ENCODE measurements at regions not wholly inside any gene's neighbourhood (a gene's known extent, or its start where the extent isn't known, plus 50 kb on each side); places are given as distances from the start of the nearest gene placed in this dataset.
"Not testable (repeated sequence)": the region's sequence is repeated elsewhere in the genome, so short reads cannot be mapped to it uniquely, and the experiment has no call there.

DNA sequence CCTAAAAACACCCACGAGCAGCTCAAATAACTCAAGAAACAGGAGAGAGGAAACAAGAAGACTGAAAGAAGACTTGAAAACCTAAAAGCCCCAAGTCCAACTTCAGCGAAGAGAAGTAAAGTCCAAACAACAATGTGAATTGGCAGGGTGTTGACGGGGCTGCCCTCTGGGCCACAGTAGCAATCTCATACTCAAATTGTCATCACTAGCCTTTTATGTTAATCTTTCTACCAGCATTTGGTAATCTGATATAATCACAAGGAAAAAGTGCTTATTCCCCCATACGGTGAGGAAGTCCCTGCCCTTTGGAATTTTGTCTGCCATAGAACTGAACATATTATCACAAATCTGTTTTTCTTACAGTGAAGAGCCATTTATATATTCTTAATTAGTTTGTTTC is 51.5 kb upstream of the IFNE start:
- Histone ChIP-seq H3K36me3 (ENCODE audit: control insufficient read depth, insufficient read depth, low read length) (peaks cover 2% of the 10 kb centered on the region), H3K27me3 (ENCODE audit: control insufficient read depth, insufficient read depth, low read length) (no peaks in the 10 kb centered on the region), H3K4me3 (ENCODE audit: low read depth, low read length) (no peak overlapping the region)
- no peak for DNase-seq (ENCODE audit: low read depth)
- TF ChIP-seq, protein P1, sequence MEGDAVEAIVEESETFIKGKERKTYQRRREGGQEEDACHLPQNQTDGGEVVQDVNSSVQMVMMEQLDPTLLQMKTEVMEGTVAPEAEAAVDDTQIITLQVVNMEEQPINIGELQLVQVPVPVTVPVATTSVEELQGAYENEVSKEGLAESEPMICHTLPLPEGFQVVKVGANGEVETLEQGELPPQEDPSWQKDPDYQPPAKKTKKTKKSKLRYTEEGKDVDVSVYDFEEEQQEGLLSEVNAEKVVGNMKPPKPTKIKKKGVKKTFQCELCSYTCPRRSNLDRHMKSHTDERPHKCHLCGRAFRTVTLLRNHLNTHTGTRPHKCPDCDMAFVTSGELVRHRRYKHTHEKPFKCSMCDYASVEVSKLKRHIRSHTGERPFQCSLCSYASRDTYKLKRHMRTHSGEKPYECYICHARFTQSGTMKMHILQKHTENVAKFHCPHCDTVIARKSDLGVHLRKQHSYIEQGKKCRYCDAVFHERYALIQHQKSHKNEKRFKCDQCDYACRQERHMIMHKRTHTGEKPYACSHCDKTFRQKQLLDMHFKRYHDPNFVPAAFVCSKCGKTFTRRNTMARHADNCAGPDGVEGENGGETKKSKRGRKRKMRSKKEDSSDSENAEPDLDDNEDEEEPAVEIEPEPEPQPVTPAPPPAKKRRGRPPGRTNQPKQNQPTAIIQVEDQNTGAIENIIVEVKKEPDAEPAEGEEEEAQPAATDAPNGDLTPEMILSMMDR (IDR thresholded peaks at IDR 0.05; ENCODE audit: insufficient read depth, low read length, poor library complexity, severe bottlenecking) = no peak

DNA sequence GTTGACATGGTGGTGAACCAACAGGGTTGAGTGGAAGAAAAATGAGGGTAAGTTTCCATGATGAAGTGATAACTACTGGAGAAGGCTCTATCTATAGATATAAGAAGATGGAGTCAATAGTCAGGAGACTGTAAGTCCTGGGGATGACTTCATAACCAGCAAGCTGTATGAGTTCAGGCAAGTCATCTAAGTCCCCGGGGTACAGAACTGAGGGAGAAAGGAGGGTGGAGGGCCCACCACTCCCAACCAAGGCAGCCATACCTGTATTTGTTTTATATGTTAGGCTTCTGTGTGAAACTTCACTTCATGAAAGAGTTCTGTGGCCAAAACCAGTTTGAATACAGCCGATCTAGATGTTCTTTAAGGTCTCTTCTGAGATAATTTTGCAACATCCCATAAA is 53.3 kb upstream of the IFNE start:
- no peak overlapping the region for H3K4me3 ChIP-seq (ENCODE audit: low read depth, low read length)
- TF ChIP-seq, protein P1 (IDR thresholded peaks at IDR 0.05; ENCODE audit: insufficient read depth, low read length, poor library complexity, severe bottlenecking) = no peak
- DNase-seq (ENCODE audit: low read depth) = no peak
- H3K27me3 ChIP-seq (ENCODE audit: control insufficient read depth, insufficient read depth, low read length) = no peaks in the 10 kb centered on the region
- no peaks in the 10 kb centered on the region for H3K36me3 ChIP-seq (ENCODE audit: control insufficient read depth, insufficient read depth, low read length)

DNA sequence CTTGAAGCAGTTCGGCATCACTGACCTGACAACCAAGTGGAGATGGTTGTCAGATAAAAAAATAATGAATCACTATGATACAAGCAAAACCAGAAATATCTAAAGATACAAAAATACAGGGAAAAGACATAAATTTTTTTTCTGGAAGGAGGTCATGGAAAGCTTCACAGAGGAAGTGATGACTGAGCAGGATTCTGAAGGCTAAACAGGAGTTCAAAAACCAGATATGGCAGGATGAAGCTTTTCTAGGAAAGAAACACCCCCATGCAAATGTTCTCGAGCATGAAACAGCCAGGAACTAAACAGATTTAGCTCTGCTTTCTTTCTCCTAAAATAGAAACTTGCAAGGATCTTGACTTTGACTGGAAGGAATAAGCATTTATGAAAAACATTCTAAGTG is 60.7 kb upstream of the IFNE start:
- H3K36me3 ChIP-seq (ENCODE audit: control insufficient read depth, insufficient read depth, low read length) = no peaks in the 10 kb centered on the region
- no peak for DNase-seq (ENCODE audit: low read depth)
- TF ChIP-seq, protein P1 (IDR thresholded peaks at IDR 0.05; ENCODE audit: insufficient read depth, low read length, poor library complexity, severe bottlenecking) = no peak
- H3K27me3 ChIP-seq (ENCODE audit: control insufficient read depth, insufficient read depth, low read length) = no peaks in the 10 kb centered on the region
- H3K4me3 ChIP-seq (ENCODE audit: low read depth, low read length) = no peak overlapping the region

DNA sequence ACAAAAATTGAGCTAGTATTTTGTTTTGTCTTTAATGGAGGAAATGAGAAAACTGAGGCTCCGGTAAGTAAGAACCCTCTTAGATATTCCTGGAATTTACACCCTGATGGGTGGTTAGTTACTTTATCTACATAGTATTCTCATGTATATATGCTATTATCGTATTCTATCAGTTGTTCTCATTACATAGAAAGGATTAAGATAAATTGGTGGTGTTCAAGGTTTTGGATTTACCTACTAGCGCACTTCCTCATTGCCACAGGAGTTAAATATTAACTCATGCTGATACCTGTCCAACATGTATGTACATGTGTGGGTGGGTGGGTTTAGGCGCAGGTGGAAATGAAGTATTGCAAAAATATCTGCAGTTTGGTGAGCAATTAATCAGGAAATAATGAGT is 61.1 kb upstream of the IFNE start:
- DNase-seq (ENCODE audit: low read depth) = no peak
- H3K27me3 ChIP-seq (ENCODE audit: control insufficient read depth, insufficient read depth, low read length) = no peaks in the 10 kb centered on the region
- no peak overlapping the region for H3K4me3 ChIP-seq (ENCODE audit: low read depth, low read length)
- TF ChIP-seq, protein P1 (IDR thresholded peaks at IDR 0.05; ENCODE audit: insufficient read depth, low read length, poor library complexity, severe bottlenecking) = no peak
- no peaks in the 10 kb centered on the region for H3K36me3 ChIP-seq (ENCODE audit: control insufficient read depth, insufficient read depth, low read length)

DNA sequence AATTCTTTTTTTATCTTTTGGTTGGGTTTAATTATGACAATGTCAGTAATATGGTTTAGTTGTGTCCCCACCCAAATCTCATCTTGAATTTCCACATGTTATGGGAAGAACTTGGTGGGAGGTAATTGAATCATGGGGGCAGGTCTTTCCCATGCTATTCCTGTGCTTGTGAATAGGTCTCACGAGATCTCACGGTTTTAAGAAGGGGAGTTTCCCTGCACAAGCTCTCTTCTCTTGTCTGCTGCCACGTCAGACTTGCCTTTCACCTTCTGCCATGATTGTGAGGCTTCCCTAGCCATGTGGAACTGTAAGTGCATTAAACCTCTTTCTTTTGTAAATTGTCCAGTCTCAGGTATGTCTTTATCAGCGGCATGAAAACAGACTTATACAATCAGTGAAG is 61.7 kb upstream of the IFNE start:
- not testable (repeated sequence) for H3K4me3 ChIP-seq (ENCODE audit: low read depth, low read length); H3K27me3 ChIP-seq (ENCODE audit: control insufficient read depth, insufficient read depth, low read length); H3K36me3 ChIP-seq (ENCODE audit: control insufficient read depth, insufficient read depth, low read length); DNase-seq (ENCODE audit: low read depth)

DNA sequence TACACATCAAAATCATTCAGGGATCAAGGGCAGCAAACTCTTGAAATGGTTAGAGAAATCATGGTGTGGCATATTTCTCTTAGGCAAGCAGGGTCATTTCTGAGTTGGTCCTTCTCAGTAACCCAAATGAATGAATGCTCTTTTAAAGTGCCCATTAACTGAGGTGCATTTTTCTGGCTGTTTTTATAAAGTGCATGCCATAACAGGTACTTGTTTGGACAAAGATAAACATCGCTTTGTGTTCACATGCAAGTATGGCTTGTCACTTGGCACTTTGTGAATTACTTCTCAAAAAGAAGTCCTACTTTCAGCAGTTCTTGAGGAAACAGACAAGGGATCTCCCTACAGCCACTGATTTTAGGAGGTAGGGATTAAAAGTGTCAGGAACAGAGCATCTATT is 64.8 kb upstream of the IFNE start:
- TF ChIP-seq, protein P1 (IDR thresholded peaks at IDR 0.05; ENCODE audit: insufficient read depth, low read length, poor library complexity, severe bottlenecking) = no peak
- no peak for DNase-seq (ENCODE audit: low read depth)
- no peaks in the 10 kb centered on the region for H3K27me3 ChIP-seq (ENCODE audit: control insufficient read depth, insufficient read depth, low read length)
- H3K36me3 ChIP-seq (ENCODE audit: control insufficient read depth, insufficient read depth, low read length) = no peaks in the 10 kb centered on the region
- no peak overlapping the region for H3K4me3 ChIP-seq (ENCODE audit: low read depth, low read length)
